ENCODE measurements at regions not wholly inside any gene's neighbourhood (a gene's known extent, or its start where the extent isn't known, plus 50 kb on each side); places are given as distances from the start of the nearest gene placed in this dataset.

DNA sequence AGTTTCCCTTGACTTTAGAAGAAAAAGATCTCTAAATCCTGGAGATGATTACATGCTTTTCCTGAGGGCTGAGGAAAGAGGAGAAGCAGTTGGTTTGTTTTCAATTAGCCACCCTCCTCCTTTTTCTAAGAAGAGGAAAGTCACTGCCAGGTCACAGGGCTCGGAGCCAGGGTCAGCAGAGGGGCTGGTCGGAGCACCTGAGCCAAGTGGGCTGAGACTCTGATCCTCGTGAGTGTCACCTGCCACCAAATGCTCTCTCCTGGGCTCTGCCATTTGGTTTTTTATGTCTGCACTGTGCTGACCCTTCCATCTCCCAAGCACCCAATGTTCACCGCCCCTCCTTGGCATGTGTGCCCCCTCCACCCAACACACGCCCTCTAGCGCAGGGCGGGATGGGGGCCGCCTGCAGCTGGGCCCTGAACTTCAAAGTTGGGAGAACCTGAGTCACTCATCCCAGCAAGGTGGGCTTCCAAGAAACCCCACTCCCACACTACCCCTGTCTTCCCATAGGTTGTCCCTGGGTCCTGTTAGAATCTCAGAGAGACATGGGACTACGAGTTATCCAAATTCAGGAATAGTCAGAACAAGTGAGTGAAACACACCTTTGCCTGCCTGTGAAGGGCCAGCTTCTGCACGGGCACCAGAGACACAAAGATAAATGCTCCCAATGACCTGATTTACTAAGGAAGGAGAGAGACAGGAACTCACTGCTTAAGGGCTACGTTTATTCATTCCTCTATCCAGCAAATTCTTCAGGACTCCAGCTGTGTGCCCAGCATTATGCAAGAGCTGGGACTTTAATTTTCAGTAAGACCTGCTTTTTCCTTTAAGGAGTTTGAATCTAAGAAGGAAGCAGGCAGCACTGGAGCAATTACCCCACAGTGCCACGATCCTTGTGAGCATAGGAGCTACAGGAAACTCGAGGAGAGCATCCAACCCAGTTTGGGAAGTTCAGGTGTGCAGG, 127.5 kb downstream of the RHOU start:
- FAIRE-seq (no peak), DNase-seq (ENCODE audit: insufficient read length, low spot score) (no peak)
- TF ChIP-seq CTCF (IDR thresholded peaks at IDR 0.05; ENCODE audit: insufficient read depth, missing control alignments): no peak

DNA sequence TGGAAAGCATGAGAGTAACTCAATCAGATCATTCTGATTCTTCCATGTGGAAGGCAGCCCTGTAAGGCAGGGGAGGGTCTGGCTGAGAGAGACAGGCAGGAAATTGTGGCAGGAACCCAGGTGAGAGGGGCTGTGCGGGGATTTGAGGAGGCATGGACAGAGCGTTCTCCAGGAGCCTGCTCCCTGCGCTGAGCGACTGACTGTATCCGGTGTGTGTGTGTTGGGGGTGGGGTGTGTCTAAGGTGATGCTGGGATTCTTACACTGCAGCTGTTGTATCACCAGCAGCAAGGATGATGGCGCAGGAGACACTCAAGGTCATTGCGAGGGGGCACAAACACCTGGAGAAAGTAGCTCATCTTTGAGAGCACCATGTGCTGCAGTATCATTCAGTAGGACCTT, 128.5 kb downstream of the RHOU start:
- no peak for DNase-seq (ENCODE audit: insufficient read length, low spot score)
- TF ChIP-seq CTCF (IDR thresholded peaks at IDR 0.05; ENCODE audit: insufficient read depth, missing control alignments): no peak
- FAIRE-seq: no peak

GRCh38 chr1:228865627-228866330, 130.5 kb downstream of the RHOU start:
- no peak for TF ChIP-seq CTCF (IDR thresholded peaks at IDR 0.05; ENCODE audit: insufficient read depth, missing control alignments)
- FAIRE-seq (no peak), DNase-seq (ENCODE audit: insufficient read length, low spot score) (no peak)

GRCh38 chr1:228866468-228866867, 131.2 kb downstream of the RHOU start:
- no peak for TF ChIP-seq CTCF (IDR thresholded peaks at IDR 0.05; ENCODE audit: insufficient read depth, missing control alignments)
- no peak for DNase-seq (ENCODE audit: insufficient read length, low spot score)
- FAIRE-seq: no peak

GRCh38 chr1:228867108-228867950, 132.1 kb downstream of the RHOU start:
- FAIRE-seq: no peak
- no peak for DNase-seq (ENCODE audit: insufficient read length, low spot score)

More at GRCh38 chr1:228867108-228867950, 132.1 kb downstream of the RHOU start:
- no peak for TF ChIP-seq CTCF (IDR thresholded peaks at IDR 0.05; ENCODE audit: insufficient read depth, missing control alignments)
